ENCODE measurements at regions not wholly inside any gene's neighbourhood (a gene's known extent, or its start where the extent isn't known, plus 50 kb on each side); places are given as distances from the start of the nearest gene placed in this dataset.

GRCh38 chr14:76323331-76324050 lies 52.4 kb upstream of the ESRRB start:
- DNase-seq = no peak
- Histone ChIP-seq H3K36me3 (no peaks in the 10 kb centered on the region), H3K9me3 (ENCODE audit: severe bottlenecking) (no peaks in the 10 kb centered on the region), H3K4me3 (ENCODE audit: low read depth, low read length) (no peak overlapping the region), H3K27ac (no peak overlapping the region), H3K27me3 (ENCODE audit: insufficient read depth, low read depth, severe bottlenecking) (no peaks in the 10 kb centered on the region)
- no peak for TF ChIP-seq CTCF (IDR thresholded peaks at IDR 0.05; ENCODE audit: low read depth, low read length)

GRCh38 chr14:76324133-76324532 lies 51.8 kb upstream of the ESRRB start:
- TF ChIP-seq CTCF (IDR thresholded peaks at IDR 0.05; ENCODE audit: low read depth, low read length) = no peak
- Histone ChIP-seq H3K27ac (no peak overlapping the region), H3K9me3 (ENCODE audit: severe bottlenecking) (no peaks in the 10 kb centered on the region), H3K27me3 (ENCODE audit: insufficient read depth, low read depth, severe bottlenecking) (no peaks in the 10 kb centered on the region), H3K4me3 (ENCODE audit: low read depth, low read length) (no peak overlapping the region), H3K36me3 (no peaks in the 10 kb centered on the region)
- no peak for DNase-seq

Data from WERI-Rb-1 (cell line).